Pancreas (tissue), 10 donors: ENCODE measurements at regions not wholly inside any gene's neighbourhood (a gene's known extent, or its start where the extent isn't known, plus 50 kb on each side); places are given as distances from the start of the nearest gene placed in this dataset.

Source experiments
- ATAC-seq, 4 donors: fragments of 200-7000 bp; cut with Tn5 transposase; one replicate each; pipeline versions ENCODE4 v1.8.0 to v1.9.1; 2020; ENCODE audit warnings: mild to moderate bottlenecking in 4 of 4, moderate library complexity in 4 of 4
- DNase-seq, 6 donors: peaks; one replicate each; pipeline ENCODE4 v3.0.0-alpha.2; 2020
- FAIRE-seq: peaks from 2 replicates; lab custom pipeline; 2012; peaks lifted over from hg19 to GRCh38; lab: Jason Lieb, UNC
- H3K27ac ChIP-seq, 4 donors: fragments of 200-600 bp; sonication (generic); 1 replicate in 3 of 4; 2 replicates in 1 of 4; pipeline versions ENCODE4 v1.5.0 to v1.8.0; 2020
- H3K27me3 ChIP-seq, 4 donors: fragments of 200-600 bp; one replicate each; pipeline ENCODE4 v1.8.0; 2021
- H3K36me3 ChIP-seq, 3 donors: fragments of 200-600 bp; sonication (generic) in 1 of 3; one replicate each; pipeline versions ENCODE4 v1.5.0 to v1.8.0; 2020 to 2021
- H3K4me1 ChIP-seq, 3 donors: fragments of 200-600 bp; one replicate each; pipeline ENCODE4 v1.8.0; 2021
- H3K4me3 ChIP-seq, 4 donors: fragments of 200-600 bp; sonication (generic) in 2 of 4; one replicate each; pipeline versions ENCODE4 v1.5.0 to v1.8.0; 2020 to 2021
- H3K9me3 ChIP-seq, 4 donors: fragments of 200-600 bp; one replicate each; pipeline ENCODE4 v1.8.0; 2021
- WGBS, 2 donors: extraction: QIAGEN DNeasy Blood & Tissue Kit; methylation state at CpG; one replicate each; pipeline ENCODE4 v1.1.7; 2013; 5-methylcytosine and 5-hydroxymethylcytosine counted together
- intact Hi-C, 3 donors: fragments of 100-400 bp; cut with DNase I; formaldehyde crosslinking; loops; one replicate each; pipeline versions ENCODE4 v1.11.1 to v1.14.2; 2022
- TF ChIP-seq, protein P1 (sequence below), 4 donors: fragments of 200-600 bp; sonication (generic) in 3 of 4; IDR thresholded peaks; one replicate each; pipeline versions ENCODE4 v1.5.0 to v1.8.0; 2021; ENCODE audit warnings: antibody characterized with exemption in 4 of 4
- donor health status: healthy with polysubstance abuse.
- donor health status: DM: no; HTN: no; CAD: no; lungs with moderate emphysema.
- donor health status: DM: no; HTN: no; CAD: no.
- donor health status: control.
- donor health status: control.
- donor health status: Bipolar disorder and iron deficiency.
- donor health status: DM: yes; HTN: yes; CAD: no.
- donor health status: DM: no; HTN: no; CAD: no.
- donor health status: DM: no; HTN: no; CAD: no.
- donor health status: DM: yes; HTN: yes; CAD: no.

DNA sequence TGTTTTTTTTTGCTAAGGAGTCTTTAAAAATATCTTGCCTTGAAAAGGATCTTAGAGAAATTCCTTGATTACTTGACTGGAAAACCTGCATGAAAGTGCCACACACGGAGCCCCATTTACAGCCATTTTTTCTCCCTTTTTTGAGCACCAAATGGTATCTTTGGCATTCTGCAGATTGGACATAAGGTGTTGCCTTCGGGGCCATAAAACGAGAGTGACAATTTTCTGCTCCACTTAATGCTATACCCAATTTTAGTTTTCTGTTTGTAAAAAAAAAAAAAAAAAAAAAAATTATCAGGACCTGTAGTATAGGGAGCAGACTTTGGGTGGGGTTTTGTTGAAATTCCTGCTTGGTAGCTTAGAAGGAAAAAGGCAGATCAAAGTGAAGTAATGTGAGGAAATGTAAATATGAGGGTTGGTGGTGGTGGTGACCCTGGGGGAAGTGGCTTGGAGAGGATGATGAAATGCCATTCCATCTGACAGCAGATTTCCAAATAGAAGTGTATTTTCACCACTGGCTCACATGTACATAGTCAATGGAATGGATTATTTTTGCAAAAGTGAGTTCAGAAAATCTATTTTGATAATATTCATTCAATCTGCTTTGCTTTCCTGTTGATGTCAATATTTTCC lies 212.1 kb upstream of the SOX4 start:
- H3K36me3 ChIP-seq: no peaks in the 10 kb centered on the region
- 85 to 89% methylated on average over 3 of the region's 3 CpGs for WGBS, 2 donors
- H3K27me3 ChIP-seq: no peaks in the 10 kb centered on the region
- H3K9me3 ChIP-seq: no peaks in the 10 kb centered on the region
- DNase-seq: no peak
- H3K4me1 ChIP-seq: no peaks in the 10 kb centered on the region
- intact Hi-C loops: no loop called here
- H3K4me3 ChIP-seq: no peak overlapping the region
- no peak for ATAC-seq
- TF ChIP-seq, protein P1, sequence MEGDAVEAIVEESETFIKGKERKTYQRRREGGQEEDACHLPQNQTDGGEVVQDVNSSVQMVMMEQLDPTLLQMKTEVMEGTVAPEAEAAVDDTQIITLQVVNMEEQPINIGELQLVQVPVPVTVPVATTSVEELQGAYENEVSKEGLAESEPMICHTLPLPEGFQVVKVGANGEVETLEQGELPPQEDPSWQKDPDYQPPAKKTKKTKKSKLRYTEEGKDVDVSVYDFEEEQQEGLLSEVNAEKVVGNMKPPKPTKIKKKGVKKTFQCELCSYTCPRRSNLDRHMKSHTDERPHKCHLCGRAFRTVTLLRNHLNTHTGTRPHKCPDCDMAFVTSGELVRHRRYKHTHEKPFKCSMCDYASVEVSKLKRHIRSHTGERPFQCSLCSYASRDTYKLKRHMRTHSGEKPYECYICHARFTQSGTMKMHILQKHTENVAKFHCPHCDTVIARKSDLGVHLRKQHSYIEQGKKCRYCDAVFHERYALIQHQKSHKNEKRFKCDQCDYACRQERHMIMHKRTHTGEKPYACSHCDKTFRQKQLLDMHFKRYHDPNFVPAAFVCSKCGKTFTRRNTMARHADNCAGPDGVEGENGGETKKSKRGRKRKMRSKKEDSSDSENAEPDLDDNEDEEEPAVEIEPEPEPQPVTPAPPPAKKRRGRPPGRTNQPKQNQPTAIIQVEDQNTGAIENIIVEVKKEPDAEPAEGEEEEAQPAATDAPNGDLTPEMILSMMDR (IDR thresholded peaks at IDR 0.05): no peak
- no peak for FAIRE-seq
- H3K27ac ChIP-seq: no peak overlapping the region

DNA sequence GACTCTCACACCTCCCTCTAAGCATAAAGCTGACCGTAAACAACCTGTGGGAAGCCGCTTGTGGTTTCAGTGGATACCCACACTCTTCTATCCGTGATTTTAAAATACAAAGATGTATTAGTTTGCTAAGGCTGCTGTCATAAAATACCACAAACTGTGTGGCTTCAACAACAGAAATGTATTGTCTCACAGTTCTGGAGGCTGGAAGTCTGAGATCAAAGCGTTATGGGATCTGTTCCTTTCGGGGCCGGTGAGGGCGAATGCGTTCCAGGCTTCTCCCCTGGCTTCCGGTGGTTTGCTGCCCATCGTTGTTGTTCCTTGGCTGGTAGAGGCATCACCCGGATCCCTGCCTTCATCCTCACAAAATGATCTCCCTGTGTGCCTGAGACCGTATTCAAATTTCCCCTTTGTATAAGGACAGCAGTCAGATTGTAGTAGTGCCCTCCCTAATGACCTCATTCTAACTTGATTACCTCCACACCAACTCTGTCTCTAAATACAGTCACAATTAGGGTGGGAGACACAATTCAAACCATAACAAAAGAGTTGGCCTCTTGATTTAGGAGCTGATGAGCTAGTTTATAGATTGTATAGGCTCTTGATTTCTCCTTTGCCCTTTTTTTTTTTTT lies 210.6 kb upstream of the SOX4 start:
- DNase-seq (no peak), FAIRE-seq (no peak), ATAC-seq (no peak)
- TF ChIP-seq, protein P1 (IDR thresholded peaks at IDR 0.05): no peak
- H3K27me3 ChIP-seq: no peaks in the 10 kb centered on the region
- H3K4me1 ChIP-seq: no peaks in the 10 kb centered on the region
- H3K4me3 ChIP-seq: no peak overlapping the region
- H3K36me3 ChIP-seq: no peaks in the 10 kb centered on the region
- H3K9me3 ChIP-seq: no peaks in the 10 kb centered on the region
- 89 to 93% methylated on average over 12 of the region's 12 CpGs for WGBS, 2 donors
- H3K27ac ChIP-seq: no peak overlapping the region
- intact Hi-C loops: no loop called here

DNA sequence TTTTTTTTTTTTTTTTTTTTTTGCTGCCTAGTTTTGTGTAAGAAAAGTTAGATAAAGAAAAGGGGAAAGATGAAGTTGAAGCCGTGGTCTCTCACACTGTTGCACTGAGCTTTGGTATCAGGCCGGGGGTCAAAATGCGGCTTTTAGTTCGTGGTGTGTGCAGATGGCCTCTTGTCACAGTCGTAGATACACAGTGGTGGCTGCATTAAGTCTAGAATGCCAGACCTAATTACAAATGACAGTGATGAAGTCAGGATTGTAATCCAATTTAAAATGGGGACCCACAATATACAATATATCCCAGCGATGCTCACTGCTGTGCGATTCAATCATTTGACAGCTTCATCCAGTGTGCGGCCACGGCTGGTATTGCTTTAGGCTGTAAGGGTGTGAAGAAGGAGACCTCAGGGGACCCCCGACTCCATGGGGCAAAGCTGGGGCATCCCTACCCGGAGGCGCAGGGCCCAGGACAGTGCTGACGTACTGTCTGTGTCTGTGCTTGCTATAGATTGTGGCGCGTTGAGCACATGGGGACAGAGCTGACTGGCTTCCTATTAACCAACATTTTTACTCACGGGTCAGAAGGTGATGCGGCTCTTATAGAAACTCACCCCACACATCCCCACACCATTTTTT lies 210.0 kb upstream of the SOX4 start:
- intact Hi-C loops: no loop called here
- no peak for DNase-seq
- H3K4me1 ChIP-seq: no peaks in the 10 kb centered on the region

DNA sequence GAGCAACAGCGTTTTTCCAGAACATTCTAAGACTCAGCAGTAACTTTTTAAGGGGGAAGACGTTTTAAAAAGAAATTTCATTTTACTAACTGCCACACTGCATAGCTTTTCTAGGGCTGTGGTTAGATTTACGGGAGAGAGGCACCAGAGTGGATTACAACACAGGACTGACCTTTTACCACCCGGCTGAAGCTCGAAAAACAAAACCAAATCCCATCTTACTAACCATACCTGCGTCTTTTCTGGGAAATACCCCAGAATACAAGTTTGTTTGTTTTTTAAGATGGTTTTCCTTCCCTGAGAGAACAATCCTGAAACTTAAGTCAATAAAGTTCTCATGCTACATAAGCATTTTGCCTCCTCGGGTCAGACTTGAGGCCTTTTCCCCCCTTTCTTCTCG lies 209.3 kb upstream of the SOX4 start:
- no peak for DNase-seq
- Histone ChIP-seq H3K27ac (no peak overlapping the region), H3K36me3 (no peaks in the 10 kb centered on the region), H3K27me3 (no peaks in the 10 kb centered on the region), H3K9me3 (no peaks in the 10 kb centered on the region), H3K4me1 (no peaks in the 10 kb centered on the region), H3K4me3 (no peak overlapping the region)
- TF ChIP-seq, protein P1 (IDR thresholded peaks at IDR 0.05): no peak
- intact Hi-C loops: no loop called here
- 59 to 68% methylated on average over 7 to 8 of the region's 8 CpGs for WGBS, 2 donors
- no peak for FAIRE-seq
- ATAC-seq: no peak

More for the DNA sequence above, 210.0 kb upstream of the SOX4 start:
- WGBS, 2 donors: 90 to 92% methylated on average over 17 of the region's 17 CpGs
- ATAC-seq (no peak), FAIRE-seq (no peak)
- no peaks in the 10 kb centered on the region for H3K27me3 ChIP-seq
- TF ChIP-seq, protein P1 (IDR thresholded peaks at IDR 0.05): no peak
- H3K27ac ChIP-seq: no peak overlapping the region
- no peaks in the 10 kb centered on the region for H3K36me3 ChIP-seq
- H3K4me3 ChIP-seq: no peak overlapping the region
- H3K9me3 ChIP-seq: no peaks in the 10 kb centered on the region

DNA sequence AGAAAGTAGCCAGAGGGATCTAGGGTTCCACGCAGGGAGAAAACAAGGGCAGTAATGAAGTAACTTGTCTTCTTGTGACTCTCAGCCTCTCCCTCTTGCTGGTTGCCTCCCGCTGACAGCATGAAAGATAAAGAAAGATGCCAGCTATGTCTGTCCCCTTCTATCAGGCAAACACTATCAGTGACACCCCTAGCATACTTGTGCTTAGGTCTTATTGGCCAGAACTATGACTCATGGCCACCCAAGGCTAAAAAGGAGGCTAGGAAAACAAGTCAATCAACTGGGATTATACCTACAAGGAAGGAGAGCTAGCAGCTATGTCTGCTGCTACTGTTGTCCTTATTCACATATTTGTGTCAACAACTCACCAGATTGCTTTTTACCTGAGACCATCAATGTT lies 206.8 kb upstream of the SOX4 start:
- Histone ChIP-seq H3K4me1 (no peaks in the 10 kb centered on the region), H3K36me3 (no peaks in the 10 kb centered on the region), H3K27ac (no peak overlapping the region), H3K9me3 (no peaks in the 10 kb centered on the region), H3K4me3 (no peak overlapping the region), H3K27me3 (no peaks in the 10 kb centered on the region)
- DNase-seq: no peak
- TF ChIP-seq, protein P1 (IDR thresholded peaks at IDR 0.05): no peak
- intact Hi-C loops: no loop called here
- no peak for FAIRE-seq
- WGBS, 2 donors: 93 to 100% methylated on average over 2 of the region's 2 CpGs
- peak in 2 of 4 donors; percentile 27 to 30 for ATAC-seq
